Cardiac fibroblast (primary cell): ENCODE measurements at regions not wholly inside any gene's neighbourhood (a gene's known extent, or its start where the extent isn't known, plus 50 kb on each side); places are given as distances from the start of the nearest gene placed in this dataset.
A peak's percentile ranks its signal among the peaks of the same experiment; 100 is the strongest.

Experiments
- DNase-seq, 2 donors: peaks; one replicate each; pipeline versions ENCODE4 v3.0.0 to v3.0.0-alpha.2; 2010; ENCODE audit warnings: low read depth in 2 of 2
- H3K4me3 ChIP-seq, 2 donors: replicated peaks in 1 of 2; 1 replicate in 1 of 2; 2 replicates in 1 of 2; pipeline ENCODE4 v1.5.1; 2011; ENCODE audit warnings: low read depth in 2 of 2, low read length in 2 of 2, mild to moderate bottlenecking in 2 of 2, moderate library complexity in 1 of 2
- TF ChIP-seq, protein P1 (sequence below): IDR thresholded peaks from one replicate; pipeline ENCODE4 v1.5.1; 2011; ENCODE audit warnings: low read depth, mild to moderate bottlenecking, low read length, inconsistent platforms

DNA sequence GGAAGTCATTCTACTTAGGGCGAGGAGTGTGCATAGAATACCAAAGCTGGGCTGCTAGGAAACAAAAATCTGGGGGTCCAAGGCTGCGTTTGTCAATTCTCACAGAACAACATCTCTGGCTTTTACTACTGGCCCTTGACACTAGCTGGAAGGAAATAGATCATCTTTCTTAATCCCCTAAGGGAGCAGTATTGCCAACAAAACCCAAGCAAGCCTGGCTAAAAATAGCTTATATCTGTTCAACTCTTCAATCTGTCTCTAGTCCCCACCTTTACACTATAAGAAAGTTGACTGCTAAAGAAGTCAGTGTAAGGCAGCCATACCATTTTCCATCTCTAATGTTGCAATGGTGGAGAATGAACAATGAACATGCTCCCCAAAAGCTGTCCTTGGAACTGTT is 107.8 kb upstream of the SPRY2 start:
- H3K4me3 ChIP-seq: no peak overlapping the region
- no peak for DNase-seq
- TF ChIP-seq, protein P1, sequence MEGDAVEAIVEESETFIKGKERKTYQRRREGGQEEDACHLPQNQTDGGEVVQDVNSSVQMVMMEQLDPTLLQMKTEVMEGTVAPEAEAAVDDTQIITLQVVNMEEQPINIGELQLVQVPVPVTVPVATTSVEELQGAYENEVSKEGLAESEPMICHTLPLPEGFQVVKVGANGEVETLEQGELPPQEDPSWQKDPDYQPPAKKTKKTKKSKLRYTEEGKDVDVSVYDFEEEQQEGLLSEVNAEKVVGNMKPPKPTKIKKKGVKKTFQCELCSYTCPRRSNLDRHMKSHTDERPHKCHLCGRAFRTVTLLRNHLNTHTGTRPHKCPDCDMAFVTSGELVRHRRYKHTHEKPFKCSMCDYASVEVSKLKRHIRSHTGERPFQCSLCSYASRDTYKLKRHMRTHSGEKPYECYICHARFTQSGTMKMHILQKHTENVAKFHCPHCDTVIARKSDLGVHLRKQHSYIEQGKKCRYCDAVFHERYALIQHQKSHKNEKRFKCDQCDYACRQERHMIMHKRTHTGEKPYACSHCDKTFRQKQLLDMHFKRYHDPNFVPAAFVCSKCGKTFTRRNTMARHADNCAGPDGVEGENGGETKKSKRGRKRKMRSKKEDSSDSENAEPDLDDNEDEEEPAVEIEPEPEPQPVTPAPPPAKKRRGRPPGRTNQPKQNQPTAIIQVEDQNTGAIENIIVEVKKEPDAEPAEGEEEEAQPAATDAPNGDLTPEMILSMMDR: no peak

DNA sequence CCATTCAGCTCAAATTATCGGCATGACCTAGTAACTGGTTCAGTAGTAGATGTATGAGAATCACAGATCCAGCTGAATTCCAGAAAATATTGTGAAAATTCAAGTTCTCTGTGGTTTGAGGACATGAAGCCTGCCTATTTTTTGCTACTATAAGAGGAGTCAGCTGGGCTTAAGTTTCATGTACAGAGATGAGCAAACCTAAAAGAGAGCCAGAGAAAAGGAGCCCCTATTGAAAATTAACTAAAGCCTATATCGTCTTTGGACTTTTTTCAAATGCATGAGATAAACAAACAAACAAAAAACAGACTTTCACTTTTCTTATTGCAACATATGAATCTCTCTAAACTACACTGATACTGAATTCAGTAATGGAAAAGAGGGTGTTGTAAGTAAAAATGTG is 106.8 kb upstream of the SPRY2 start:
- H3K4me3 ChIP-seq: no peak overlapping the region
- TF ChIP-seq, protein P1: no peak
- DNase-seq: no peak

DNA sequence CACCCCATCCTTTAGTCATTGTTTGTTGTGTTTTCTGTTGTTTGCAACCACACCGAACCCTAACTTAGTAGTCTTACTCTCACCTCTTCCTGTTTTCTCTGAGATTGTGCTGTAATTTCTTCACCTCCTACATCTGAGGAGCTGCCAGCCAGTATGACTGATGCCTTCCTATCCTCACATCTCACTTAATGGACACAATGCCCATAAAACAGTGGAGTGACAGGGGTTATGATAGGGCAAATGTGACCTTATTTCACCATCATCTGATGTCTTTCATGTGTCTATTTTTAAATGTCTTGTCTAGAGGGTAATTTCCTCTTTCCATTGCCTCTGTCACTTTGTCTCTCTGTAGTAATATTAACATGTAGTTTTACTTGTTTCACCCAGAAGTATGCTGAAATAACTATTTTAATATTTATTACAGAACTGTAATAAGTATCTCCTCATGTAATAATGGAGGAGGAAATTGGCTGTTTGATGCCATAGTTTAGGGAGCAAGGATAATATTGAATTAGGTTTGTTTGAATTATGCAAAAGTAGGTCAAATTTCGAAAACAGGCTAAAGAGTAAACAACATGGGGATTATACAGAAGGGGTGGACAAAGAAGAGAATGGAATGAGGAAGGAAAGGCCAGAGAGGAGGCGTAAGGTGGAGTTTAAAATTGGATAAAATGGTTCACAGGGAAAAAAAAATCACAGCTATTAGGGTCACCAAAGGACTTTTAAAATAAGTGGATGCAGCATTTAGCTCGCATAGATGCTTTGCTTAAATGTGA is 103.5 kb upstream of the SPRY2 start:
- H3K4me3 ChIP-seq: no peak overlapping the region
- TF ChIP-seq, protein P1: no peak
- DNase-seq: no peak

DNA sequence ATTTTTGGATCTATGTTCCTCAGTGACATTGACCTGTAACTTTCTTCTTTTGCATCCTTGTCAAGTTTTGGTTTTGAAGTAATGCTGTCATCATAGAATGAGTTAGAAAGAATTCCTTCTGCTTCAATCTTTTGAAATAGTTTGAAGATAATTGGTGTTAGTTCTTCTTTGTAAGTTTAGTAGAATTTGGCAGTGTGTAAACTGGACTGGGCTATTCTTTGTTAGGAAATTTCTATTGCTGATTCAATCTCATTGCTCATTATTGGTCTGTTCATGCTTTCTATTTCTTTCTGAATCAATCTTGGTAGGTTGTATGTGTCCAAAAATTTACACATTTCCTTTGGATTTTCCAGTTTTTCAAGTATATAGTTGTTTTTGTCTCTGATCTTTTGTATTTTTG is 101.7 kb upstream of the SPRY2 start:
- H3K4me3 ChIP-seq: no peak overlapping the region
- no peak for DNase-seq
- TF ChIP-seq, protein P1: no peak

DNA sequence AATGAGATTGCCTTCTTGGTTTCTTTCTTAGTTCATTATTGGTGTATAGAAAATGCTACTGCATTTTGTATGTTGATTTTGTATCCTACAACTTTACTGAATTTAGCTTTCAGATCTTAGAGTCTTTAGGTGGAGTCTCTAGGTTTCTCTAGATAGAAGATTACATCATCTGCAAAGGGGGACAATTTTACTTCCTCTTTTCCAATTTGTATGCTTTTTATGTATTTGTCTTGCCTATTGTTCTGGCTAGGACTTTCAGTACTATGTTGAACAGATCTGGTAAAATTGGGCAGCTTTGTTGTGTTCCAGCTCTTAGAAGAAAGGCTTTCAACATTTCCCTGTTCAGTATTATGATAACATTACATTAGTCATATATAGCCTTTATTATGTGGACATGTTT is 101.0 kb upstream of the SPRY2 start:
- peak; percentile 58 to 75 for DNase-seq
- TF ChIP-seq, protein P1: no peak
- H3K4me3 ChIP-seq: no peak overlapping the region

DNA sequence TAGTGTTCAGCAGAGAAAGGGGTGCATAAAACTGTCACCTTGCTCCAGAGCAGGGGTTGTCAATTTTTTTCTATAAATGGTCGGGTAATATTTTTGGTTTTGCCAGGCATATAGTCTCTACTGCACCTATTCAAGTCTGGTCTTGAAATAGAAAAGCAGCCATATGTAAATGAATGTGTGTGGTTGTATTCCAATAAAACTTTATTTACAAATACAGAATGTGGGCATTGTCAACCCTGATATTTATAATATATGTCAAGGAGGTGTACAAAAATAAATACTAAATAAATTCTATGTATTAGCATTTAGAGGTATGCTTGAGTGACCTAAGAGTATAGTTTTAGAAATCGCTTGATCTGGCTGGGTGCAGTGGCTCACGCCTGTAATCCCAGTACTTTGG is 97.6 kb upstream of the SPRY2 start:
- H3K4me3 ChIP-seq: no peak overlapping the region
- TF ChIP-seq, protein P1: no peak
- no peak for DNase-seq

DNA sequence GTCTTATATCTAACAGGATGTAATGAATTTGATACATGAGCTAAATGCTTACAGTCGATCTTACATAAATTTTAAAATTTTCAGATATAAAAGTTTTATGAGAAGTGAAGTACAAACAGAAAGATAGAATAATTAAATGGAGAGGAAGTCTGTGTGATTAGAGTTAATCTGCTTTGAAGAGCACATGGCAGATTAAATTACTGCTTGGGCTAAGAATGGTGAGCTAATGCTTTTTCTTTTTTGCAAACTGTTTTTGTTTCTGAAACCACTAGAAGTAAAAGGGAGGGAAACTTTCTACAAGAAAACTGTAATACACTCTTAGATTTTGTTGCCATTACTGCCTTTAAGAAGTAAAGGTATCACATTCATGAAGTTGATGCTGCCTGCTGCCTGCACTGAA is 96.3 kb upstream of the SPRY2 start:
- no peak overlapping the region for H3K4me3 ChIP-seq
- DNase-seq: no peak

More for the DNA sequence above, 96.3 kb upstream of the SPRY2 start:
- TF ChIP-seq, protein P1: no peak
